ENCODE measurements at regions not wholly inside any gene's neighbourhood (a gene's known extent, or its start where the extent isn't known, plus 50 kb on each side); places are given as distances from the start of the nearest gene placed in this dataset.

DNA sequence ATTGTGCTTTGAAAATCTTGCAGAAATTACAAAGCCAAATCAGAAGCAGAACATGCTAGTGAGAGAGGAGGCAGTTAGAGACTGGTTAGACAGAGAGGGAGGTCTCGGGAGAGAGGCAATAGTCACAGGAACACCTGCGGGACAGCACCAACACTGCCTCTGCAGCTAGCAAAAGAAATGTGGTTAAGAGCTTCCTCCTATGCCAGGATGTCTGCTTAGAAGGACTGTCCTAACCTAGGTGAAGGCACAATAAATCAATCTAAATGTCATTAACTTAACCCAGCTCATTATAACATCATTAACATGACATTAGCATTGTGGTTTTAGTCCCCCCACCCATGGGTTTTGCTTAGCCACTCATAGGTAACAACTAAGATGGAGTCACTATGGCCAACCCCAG lies 726.7 kb downstream of the PCDH18 start:
- no peak for DNase-seq (ENCODE audit: low read depth, low spot score)
- in situ Hi-C loops (cut with HindIII; ENCODE audit: low pct_unique_long_range_greater_than_20kb, low sequenced_read_pairs) = no loop called here

DNA sequence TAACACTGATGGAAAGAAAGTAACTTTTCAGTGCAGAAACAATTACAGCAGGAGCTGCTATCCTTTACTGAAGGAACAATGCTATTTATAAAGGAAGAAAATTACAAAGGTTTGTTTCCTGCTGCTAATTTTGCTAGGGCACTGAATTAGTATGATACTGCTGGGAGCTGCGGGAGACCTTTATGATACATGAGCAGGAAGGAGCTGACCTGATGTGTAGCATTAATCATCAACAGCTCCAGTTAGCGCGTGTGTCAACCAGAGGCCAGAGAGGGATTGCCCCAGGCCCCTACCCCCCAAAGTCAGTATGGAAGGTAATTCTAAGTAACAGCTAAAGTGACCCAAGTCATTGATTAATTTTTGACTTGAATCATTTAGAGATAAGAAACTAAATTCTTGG lies 728.9 kb downstream of the PCDH18 start:
- DNase-seq (ENCODE audit: low read depth, low spot score) = no peak
- in situ Hi-C loops (cut with HindIII; ENCODE audit: low pct_unique_long_range_greater_than_20kb, low sequenced_read_pairs) = no loop called here

DNA sequence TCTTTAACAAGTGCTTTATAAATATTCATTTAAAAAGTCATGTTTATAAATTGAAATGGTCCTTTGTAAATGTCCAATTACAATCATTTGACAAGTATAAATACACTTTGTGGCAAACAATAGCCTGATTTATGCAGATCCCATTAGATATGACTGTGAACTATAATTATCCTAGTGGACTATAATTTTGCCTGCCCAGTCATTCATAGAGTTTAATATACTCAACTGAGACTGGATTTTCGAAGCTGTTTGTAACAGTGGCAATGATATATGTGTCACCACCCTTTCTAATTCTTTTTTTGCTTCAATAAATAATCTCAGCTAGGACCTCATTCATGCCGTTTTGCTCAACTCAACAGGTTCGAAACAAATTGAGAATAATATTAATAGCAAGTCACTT lies 732.0 kb downstream of the PCDH18 start:
- no peak for DNase-seq (ENCODE audit: low read depth, low spot score)
- in situ Hi-C loops (cut with HindIII; ENCODE audit: low pct_unique_long_range_greater_than_20kb, low sequenced_read_pairs) = no loop called here

DNA sequence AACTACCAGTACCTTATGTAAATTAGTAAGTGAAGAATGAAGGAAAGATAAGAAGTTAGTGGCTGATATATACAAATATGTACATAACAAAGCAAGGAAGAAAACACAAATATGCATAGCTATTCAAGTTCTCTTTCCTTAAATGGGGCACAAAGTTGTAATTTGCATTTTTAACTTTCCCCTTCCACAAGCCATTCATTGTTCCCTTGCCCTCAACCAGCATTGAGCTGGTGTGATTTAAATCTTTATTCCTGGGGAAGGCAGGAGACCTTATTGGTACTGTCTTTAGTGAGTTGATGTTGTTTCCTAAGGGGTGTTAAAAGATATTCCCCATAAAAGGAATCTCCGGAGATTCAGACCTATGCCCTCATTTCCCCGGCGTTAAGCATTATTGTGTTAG lies 735.3 kb downstream of the PCDH18 start:
- in situ Hi-C loops (cut with HindIII; ENCODE audit: low pct_unique_long_range_greater_than_20kb, low sequenced_read_pairs) = no loop called here
- no peak for DNase-seq (ENCODE audit: low read depth, low spot score)

DNA sequence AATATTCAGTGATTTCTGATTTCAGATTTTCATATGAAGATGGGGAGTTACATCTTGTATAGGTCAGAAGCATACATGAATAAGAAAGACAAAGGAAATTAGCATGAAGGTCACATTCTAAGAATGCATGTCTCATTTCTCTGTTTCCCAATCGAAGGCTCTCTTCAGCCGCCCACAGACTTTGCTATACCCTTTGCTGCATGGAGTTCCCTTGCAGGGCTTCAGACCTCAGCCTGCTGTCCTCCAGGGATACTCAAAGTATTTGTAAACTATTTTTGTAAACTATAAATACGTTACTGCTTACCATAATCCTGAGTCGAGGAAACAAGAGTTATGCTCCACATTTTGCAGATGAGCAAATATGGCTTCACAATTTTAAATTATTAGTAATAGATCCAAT lies 738.4 kb downstream of the PCDH18 start:
- DNase-seq (ENCODE audit: low read depth, low spot score) = no peak
- in situ Hi-C loops (cut with HindIII; ENCODE audit: low pct_unique_long_range_greater_than_20kb, low sequenced_read_pairs) = no loop called here

DNA sequence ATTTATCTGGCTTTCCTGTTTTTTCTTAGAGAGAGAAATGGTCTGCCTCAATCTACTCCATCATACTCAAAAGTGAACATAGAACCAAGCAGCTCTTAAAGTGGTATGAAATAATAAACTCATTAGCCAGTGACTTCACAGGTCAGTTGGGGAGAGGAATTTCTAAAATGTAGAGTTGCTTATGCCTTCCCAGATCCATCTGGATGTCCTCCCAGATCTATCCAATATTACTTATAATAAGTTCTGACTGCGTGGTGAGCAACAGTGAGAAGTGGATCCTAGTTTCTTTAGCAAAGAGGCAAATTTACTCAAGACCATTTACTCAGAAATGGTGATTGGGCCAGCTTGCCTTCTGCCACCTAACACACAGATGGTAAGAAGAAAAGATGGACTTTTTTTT lies 748.0 kb downstream of the PCDH18 start:
- in situ Hi-C loops (cut with HindIII; ENCODE audit: low pct_unique_long_range_greater_than_20kb, low sequenced_read_pairs) = no loop called here

DNA sequence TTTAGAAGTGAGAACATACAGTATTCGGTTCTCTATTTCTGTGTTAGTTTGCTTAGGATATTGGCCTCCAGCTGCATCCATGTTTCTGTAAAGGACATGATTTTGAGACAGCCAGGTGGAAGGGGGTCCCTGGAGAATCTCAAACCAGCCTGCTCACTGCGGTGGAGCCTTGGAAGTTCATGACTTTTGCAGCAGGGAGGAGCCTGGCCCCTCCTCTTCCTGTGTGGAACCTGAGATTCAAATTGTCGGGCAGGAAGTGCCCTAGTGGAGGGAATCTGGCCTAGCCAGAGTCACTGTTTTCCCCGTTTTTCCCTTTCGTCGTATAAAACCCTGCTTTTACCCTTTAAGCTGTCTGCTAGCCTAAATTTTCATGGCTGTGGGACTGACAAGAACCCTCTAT lies 762.6 kb downstream of the PCDH18 start:
- no peak for DNase-seq (ENCODE audit: low read depth, low spot score)
- in situ Hi-C loops (cut with HindIII; ENCODE audit: low pct_unique_long_range_greater_than_20kb, low sequenced_read_pairs) = no loop called here

More for the DNA sequence above, 748.0 kb downstream of the PCDH18 start:
- no peak for DNase-seq (ENCODE audit: low read depth, low spot score)

DNA sequence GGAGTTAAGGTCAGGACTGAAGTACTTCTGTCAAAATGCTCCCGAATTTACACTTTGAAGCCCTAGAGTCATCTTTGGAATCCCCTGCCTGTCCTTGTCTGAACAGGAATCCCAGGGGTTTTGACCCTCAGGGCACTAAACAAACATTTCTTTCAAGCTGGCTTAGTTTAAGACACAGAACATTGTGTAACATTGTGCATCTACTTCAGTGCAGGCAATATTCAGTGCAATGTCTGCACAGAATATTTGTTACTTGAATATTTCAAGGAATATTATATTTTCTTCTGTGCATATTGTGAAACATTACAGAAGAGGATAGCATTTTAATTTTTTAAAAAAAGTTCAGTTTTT lies 763.4 kb downstream of the PCDH18 start:
- DNase-seq (ENCODE audit: low read depth, low spot score) = no peak
- in situ Hi-C loops (cut with HindIII; ENCODE audit: low pct_unique_long_range_greater_than_20kb, low sequenced_read_pairs) = no loop called here

DNA sequence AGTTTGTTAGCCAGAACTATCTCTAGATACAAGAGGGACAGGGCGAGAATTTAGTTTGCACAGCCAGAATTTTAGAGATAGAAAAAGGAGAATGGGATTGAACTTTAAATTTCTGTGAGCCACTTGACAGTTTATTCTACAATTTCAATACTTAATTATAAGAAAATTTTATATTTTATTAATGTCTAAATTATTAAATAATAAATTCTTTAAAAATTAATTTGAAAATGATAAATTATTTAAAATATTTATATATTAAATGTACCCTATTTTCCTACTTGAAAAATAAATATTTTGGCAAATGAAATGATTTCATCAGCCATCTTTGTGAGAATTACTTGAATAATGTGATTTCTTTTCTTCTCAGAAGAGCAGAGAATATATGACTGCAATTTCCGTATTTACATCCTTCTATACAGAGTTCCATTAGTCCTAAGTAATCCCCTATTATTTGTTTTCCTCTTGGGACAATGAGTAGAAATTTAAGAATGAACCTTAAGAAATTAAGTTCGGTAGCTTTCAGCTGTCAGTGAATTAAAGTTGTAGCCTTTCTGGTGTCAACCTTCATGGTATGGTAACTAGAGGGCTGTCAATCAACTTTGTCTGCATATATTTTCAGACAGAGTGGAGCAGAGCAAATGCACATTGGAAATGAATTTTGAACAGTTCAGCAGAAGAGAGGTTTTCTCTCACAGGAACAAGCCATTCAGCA lies 763.9 kb downstream of the PCDH18 start:
- in situ Hi-C loops (cut with HindIII; ENCODE audit: low pct_unique_long_range_greater_than_20kb, low sequenced_read_pairs) = no loop called here

DNA sequence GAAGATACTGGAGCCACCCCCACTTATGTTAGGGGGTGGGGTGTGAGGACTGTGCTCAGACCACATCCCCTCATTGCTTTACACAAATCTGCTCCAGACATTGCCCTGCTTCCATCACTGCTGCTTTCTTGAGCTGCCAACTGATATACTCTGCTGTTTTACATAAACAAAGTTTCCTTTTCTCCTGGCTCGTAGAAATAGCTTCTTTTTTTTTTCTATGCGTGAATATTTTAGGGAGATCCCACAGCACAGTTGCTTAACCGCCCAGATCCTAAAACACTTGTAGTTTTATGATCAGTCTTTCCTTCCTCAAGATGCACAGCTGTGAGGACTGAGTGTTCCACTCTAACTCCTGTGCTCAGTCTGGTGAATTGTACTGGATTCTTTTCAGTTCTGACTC lies 768.4 kb downstream of the PCDH18 start:
- no peak for DNase-seq (ENCODE audit: low read depth, low spot score)
- in situ Hi-C loops (cut with HindIII; ENCODE audit: low pct_unique_long_range_greater_than_20kb, low sequenced_read_pairs) = no loop called here

More for the DNA sequence above, 763.9 kb downstream of the PCDH18 start:
- DNase-seq (ENCODE audit: low read depth, low spot score) = no peak

DNA sequence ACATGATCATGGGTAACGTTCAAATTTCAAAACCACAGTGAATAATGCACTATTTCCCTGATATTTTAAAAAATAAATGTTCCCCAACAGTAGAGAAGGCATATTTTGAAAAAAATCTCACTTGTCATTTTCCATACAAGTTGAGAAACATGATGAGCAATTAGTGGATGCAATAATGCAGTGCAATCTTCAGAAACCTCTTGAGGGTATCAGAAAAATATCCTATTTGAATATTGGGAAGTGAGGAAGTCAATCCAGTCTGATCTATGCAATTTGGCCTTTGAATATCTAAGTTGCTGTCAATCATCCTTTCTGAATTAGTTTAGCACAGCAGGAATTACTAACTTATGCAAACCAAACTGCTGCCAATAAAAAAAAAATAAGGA lies 776.8 kb downstream of the PCDH18 start:
- in situ Hi-C loops (cut with HindIII; ENCODE audit: low pct_unique_long_range_greater_than_20kb, low sequenced_read_pairs) = no loop called here
- no peak for DNase-seq (ENCODE audit: low read depth, low spot score)

DNA sequence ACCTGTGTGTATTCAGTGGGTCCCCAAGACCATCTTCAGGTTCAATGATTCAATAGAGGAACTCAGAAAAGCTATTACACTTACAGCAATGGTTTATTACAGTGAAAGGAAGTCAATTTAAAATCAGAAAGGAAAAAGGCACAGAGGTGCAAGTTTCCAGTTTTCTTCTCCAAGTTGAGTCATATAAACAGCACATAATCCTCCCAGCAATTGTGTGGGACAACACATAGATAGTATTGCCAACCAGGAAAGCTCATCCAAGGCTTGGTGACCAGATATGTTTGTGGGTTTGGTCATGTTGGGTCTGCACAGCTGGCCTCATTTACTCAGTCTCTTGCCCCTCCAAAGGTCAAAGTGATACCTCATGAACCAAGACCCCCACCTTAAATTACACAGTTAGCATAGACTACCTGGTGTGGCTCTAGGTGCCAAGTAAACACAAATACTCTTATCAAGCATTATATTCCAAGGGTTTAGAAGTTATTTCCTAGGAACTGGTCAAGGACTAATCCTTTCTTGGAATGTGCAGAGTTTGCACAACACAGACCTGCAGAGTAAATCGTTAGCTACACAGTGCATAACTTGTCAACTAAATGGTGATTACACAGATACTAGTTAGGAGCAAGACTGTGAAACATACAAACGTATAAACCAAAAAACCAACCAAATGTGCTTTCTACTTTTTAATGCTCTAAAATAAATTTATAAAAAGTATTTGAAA lies 777.3 kb downstream of the PCDH18 start:
- in situ Hi-C loops (cut with HindIII; ENCODE audit: low pct_unique_long_range_greater_than_20kb, low sequenced_read_pairs) = no loop called here
- no peak for DNase-seq (ENCODE audit: low read depth, low spot score)

DNA sequence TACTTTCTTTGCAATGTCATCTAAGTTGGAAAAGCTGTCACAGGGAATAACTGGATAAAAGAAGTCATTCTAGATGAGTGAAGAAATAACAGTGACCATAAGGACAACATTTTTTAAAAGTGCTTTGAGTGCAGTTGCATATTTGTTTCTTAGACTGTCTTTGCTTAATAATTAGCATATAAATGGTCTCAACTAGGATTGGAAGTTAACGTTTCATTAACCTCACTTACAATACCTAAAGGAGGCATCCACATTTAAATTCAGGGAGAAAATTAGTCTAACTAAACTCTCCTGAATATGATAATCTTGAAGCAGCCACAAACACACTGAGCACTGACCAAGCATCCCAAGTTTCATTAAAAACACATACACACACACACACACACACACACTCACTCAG lies 780.7 kb downstream of the PCDH18 start:
- DNase-seq (ENCODE audit: low read depth, low spot score) = no peak
- in situ Hi-C loops (cut with HindIII; ENCODE audit: low pct_unique_long_range_greater_than_20kb, low sequenced_read_pairs) = no loop called here

DNA sequence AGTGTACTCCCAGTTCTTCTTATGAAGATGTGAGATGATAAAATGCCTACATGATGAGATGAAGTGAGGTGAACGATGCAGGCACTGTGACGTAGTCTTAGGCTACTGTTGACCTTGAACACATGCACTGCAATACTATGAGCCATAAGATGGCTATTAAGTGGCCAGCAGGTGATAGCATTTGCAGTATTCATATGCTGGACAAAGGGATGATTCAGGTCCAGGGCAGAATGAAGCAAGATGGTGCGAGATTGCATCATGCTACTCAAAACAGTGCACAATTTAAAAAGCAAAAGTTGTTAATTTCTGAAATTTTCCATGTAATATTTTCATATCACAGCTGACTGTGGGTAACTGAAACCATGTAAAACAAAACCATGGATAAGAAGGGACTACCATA lies 781.4 kb downstream of the PCDH18 start:
- DNase-seq (ENCODE audit: low read depth, low spot score) = peak; percentile 9
- in situ Hi-C loops (cut with HindIII; ENCODE audit: low pct_unique_long_range_greater_than_20kb, low sequenced_read_pairs) = no loop called here

DNA sequence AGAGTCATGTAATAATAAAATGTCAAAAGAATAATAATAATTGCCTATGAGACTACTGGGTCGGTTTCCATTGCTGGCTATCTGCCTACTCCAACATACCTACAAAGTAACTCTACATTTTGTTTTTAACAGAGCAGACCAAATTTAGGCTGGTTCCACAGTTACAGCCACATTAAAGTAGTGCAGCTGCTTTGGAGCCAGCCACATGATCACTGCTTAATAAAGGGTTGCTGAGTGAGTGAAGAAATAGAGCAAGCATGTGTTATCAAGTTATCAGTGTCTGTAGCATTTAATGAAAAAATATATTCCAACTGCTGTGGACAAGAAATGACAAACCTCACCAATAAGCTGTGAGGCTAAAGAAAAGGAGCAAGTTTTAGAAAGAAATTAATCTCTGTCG lies 782.3 kb downstream of the PCDH18 start:
- in situ Hi-C loops (cut with HindIII; ENCODE audit: low pct_unique_long_range_greater_than_20kb, low sequenced_read_pairs) = no loop called here
- no peak for DNase-seq (ENCODE audit: low read depth, low spot score)

DNA sequence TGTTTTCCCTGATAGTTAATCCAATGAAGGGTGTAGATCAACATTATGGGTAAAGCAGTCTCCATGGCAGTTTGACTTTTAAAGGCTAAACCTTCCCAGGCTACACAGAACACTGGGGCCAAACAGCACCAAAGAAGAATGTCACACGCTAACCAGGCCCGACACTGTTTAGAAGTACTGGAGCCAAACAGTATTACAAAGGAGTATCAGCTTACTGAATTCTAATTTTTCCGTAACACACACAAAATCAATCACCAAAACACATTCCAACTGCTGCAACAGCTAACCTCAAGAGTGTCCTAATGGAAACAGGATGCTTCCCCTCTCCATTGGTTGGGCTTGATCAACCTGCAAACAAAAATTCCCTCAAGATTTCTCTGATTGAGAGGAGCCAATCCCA lies 783.5 kb downstream of the PCDH18 start:
- in situ Hi-C loops (cut with HindIII; ENCODE audit: low pct_unique_long_range_greater_than_20kb, low sequenced_read_pairs) = no loop called here
- no peak for DNase-seq (ENCODE audit: low read depth, low spot score)

DNA sequence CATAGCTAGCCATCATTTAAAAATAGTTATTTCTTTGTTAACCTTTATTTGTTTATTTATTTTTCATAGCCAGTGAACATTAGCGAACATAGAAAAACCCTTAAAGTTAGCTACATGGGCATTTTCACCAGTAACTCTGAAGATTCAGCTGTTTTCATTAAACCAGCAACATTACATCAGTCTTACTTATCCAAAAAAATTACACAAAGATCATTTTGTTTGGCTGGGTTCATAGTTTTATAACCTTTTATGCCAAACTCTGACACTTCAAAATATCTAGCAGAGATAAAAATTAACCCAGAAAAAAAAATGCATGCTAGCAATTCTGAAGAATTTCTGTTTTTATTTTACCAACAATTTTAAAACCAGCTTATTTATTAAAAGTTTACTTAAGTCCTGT lies 784.1 kb downstream of the PCDH18 start:
- in situ Hi-C loops (cut with HindIII; ENCODE audit: low pct_unique_long_range_greater_than_20kb, low sequenced_read_pairs) = no loop called here

DNA sequence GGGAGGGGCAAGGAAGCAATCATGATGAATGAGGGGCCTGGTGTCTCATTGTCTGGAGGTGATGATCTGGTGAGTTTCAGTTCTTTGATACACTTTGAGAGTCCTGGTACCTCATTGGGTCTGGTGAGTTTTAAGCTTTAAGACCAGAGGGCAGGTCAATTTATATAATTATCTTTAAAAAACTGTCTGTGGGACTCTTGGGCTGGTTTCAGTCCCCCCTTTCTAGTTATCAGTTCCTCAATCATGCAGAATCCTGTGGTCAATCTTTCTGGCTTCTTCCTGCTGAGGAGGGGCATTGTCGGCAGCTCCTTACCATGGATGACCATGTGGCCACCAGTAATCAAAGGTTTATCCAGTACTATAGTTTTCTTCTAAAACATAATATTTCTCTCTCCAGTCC lies 789.1 kb downstream of the PCDH18 start:
- no peak for DNase-seq (ENCODE audit: low read depth, low spot score)
- in situ Hi-C loops (cut with HindIII; ENCODE audit: low pct_unique_long_range_greater_than_20kb, low sequenced_read_pairs) = no loop called here

More for the DNA sequence above, 784.1 kb downstream of the PCDH18 start:
- DNase-seq (ENCODE audit: low read depth, low spot score) = no peak

DNA sequence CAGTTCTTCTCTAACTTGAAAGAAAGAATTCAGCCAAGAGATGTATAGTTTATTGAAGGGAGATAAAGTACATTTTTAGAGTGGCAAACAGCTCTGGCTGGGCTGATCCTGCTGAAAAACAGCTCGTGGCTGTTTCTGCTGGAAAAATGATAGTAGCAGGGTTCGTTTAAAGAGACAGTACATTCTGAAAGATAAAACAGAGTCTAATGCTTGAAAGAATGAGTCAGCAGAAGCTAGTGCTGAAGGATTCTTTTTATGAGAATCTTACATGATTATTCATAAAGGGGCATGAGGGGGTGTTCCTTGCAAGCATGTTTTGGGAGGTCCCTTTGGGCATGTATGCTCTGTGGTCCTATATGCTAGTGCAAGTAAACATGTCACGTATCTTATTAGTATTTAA lies 790.0 kb downstream of the PCDH18 start:
- in situ Hi-C loops (cut with HindIII; ENCODE audit: low pct_unique_long_range_greater_than_20kb, low sequenced_read_pairs) = no loop called here
- DNase-seq (ENCODE audit: low read depth, low spot score) = no peak
